GM21381 (cell line): ENCODE measurements at regions not wholly inside any gene's neighbourhood (a gene's known extent, or its start where the extent isn't known, plus 50 kb on each side); places are given as distances from the start of the nearest gene placed in this dataset.
"Not testable (repeated sequence)": the region's sequence is repeated elsewhere in the genome, so short reads cannot be mapped to it uniquely, and the experiment has no call there.

ENCODE experiments used
- ATAC-seq: cut with Tn5 transposase; IDR thresholded peaks from one replicate; pipeline ENCODE4 v1.9.1; 2021; ENCODE audit warnings: mild to moderate bottlenecking, moderate library complexity; ENCODE audit not compliant: unreplicated experiment

DNA sequence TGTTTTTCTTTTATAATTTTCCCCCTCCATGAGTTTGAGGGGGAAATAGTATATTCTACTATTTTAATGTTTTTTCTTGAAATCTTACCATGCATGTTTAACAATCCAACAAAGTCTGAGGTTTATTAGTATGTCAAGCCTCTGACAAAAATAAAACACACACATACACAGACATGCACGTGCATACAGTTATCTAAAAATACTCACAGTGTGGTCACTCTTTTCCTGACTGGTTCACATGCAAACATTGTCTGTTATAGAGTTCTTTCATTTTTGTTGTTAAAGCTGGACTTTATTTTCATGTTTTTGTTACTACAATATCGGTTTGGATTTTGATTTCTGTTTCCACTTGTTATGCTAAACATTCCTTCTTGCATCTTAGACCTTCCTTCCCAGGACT is 236.6 kb downstream of the MFSD1 start:
- ATAC-seq: no peak

DNA sequence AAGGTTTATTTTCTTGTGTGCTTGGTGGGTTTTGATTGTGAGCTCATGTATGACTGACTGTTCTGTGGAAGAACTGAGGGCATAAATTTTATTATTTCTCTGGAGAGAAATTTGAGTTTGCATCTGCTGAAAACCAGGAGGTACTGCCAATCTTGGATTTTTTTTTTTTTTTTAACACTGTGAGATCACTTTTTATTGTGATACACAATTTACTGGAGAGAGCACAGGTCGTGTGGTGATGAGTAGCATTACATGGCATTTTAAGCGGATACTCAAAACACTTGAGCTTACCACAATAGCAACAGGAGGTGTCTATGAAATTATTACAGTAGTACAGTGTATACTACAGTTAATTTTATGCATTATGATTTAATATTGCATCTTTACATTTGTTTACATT is 237.4 kb downstream of the MFSD1 start:
- ATAC-seq: no peak

DNA sequence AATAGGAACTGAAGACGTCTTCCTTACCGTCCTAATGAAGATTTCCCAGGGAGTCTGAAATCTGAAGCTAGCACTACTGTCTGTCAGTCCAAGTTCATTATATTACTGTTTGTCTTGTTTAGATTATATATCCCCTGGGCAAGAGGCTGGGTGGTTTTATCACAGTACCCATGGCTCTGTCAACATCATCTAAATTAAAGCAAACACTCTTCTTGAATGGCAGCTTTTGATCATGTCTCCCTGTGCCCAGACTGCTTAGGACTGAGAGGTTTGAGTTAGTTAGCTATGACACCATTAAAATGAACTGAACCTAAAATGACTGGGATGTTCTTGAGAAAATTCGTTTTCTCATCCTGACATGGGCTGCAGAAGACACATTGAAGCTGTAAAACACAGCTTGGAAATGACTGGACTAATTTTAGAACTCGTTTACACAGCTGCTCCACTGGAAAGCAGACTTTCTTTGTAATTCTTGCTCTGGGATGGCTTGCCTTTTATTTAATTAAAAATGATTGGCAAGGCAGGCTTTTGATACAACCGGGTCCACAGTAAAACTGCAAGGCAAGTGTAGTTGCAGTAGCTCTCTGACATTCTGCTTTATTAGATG is 243.5 kb downstream of the MFSD1 start:
- ATAC-seq: no peak

DNA sequence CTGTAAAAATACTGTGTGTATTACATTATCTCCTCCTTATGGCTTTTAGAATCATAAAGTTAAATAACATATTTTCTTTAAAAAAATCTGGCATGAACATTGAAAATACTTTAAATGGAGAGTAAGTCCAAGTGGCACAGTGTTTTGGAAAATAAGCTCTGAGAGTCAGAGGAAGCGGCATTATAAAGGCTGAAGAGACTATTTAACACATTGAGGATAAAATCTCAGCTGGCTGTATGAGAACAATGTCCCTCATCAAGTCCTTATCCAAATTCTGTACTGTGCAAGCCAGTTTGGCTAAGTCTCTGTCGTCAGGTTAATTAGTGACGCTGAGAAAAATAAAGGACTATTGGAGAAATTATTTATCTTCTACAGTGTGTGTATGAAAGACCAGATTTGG is 245.5 kb downstream of the MFSD1 start:
- ATAC-seq: no peak

DNA sequence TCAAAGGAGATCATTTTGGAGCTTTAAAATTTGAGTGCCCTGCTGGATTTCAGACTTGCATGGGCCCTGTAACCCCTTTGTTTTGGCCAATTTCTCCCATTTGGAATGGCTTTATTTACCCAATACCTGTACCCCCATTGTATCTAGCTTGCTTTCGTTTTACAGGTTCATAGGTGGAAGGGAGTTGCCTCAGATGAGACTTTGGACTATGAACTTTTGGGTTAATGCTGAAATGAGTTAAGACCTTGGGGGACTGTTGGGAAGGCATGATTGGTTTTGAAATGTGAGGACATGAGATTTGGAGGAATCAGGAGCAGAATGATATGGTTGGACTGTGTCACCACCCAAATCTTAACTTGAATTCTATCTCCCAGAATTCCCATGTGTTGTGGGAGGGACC is 250.6 kb downstream of the MFSD1 start:
- not testable (repeated sequence) for ATAC-seq

DNA sequence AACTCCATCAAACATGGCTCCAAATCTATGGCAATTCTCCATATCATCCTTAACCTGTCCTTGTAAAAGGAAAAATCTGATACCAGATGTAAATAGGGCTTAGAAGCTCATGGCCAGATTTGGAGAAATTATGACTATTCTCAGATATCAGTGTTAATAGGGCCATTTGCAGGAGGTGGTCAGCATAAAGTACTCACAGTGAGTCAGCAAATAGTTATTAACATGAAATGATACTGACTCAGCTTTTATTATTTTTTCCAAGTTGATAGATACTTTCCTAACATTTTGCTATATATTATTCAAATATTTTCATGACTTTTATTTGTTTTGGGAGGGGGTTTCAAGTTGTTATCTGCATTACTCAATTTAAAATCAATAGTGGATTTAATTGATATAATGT is 255.8 kb downstream of the MFSD1 start:
- ATAC-seq: no peak

DNA sequence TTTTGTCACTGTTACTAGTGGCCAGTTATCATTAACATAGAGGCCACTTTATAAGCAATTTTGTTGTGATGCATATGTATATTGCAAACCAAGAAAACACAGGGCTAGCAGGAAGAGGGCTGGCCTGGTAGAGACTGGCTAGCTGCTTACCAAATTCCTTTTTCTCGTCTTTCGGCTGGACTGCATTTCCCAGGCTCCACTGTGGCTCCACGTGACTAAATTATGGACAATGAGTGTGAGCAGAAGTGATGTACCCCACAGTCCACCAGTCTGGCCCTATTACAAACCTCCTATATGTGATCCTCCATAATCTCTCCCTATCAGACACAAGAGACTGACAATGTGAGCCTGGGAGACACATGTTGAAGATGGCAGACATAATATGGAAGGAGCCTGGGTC is 257.0 kb downstream of the MFSD1 start:
- ATAC-seq: no peak

DNA sequence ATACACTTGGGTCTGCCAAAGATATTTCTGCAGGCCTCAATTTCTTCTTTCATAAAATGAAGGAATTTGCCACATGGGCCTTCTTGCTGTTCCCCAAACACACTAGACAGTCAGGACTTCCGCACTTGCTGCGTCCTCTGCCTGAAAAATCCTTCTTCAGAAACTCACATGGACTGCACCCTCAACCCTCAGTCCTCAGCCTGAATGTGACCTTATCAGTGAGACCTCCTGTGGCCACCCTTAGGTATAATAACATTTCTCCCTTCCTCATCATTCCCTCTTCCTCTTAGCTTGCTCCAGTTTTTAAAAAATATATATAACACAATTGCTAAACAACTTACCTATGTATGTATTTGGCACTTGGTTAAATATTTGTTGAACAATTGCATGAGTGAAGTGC is 257.5 kb downstream of the MFSD1 start:
- ATAC-seq: no peak

DNA sequence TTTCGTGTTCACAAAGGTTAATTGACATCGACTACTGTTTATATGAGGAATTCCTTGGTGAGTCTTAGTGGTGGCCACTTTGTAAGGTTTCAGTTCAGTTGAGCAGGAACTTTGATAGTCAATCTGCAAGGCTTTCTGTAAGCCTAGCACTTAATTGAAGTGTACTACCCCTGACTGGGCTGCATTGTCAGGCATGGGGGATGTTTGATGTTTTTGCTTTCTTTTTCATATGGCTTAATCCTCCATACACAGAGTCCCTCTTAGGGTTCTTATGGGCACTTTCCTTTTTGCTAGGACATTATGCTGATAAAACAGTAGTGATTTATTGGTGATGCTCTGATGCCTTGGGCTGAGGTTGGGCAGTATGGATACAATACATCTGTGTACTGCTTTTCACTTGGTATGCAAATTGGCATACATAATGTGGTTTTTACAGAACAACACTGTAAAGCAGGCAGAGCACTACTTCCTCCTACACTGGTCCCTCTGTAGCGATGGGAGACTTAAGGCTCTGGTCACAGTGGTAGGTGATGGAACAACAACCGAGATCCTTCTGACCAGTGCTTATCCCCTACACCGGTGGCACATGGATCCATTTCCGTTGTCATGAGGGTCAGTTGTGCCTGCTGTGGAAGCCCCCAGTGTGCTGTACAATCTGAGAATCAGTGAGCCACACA is 261.0 kb downstream of the MFSD1 start:
- ATAC-seq: no peak

DNA sequence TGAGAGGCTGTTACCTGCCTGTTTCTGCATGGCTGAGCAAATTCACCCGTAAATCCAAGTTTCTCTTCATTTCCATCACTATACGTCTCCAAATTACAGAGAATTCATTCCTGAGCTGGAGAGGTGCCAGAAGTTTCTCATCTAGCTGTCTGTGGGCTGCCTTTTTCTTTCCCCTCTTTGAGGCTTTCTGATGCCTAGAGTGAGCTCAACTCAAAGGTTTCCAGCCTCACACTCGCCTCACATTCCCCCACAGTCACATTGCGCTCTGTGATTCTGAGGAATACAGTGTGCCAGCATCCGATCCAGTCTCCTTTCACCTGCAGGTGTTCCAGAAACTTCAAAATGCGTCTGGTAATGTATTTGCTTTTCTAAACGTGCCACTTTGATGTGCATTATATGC is 267.2 kb downstream of the MFSD1 start, which contains the start of gene IQCJ:
IQCJ (plus strand) TSS at position 229 of the 400 bp plus-strand sequence.
- ATAC-seq: no peak

DNA sequence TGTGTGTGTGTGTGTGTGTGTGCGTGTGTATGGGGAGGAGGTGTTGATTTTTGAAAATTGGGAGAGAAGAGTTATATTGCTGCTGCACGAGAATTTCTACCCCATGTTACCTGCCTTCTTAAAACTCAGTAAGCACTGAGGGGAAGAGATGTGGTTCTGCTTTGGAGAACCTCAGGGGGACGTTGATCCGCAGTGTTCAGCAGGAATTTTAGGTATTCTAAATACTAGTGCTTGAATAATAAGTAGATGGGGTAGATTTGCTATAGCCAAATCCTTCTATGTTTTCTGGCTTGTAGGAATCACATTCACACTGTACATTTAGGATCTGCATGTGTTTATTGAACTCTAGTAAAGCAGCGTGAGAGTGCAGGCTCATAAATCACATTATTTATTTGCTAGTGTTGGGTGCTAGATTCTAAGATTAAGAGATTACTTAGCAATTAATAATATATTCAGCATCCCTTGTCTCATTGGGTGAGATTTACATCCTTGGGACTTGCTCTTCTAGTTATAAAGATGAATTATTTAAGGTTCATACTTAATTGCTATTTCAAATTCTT is 268.1 kb downstream of the MFSD1 start:
- no peak for ATAC-seq

DNA sequence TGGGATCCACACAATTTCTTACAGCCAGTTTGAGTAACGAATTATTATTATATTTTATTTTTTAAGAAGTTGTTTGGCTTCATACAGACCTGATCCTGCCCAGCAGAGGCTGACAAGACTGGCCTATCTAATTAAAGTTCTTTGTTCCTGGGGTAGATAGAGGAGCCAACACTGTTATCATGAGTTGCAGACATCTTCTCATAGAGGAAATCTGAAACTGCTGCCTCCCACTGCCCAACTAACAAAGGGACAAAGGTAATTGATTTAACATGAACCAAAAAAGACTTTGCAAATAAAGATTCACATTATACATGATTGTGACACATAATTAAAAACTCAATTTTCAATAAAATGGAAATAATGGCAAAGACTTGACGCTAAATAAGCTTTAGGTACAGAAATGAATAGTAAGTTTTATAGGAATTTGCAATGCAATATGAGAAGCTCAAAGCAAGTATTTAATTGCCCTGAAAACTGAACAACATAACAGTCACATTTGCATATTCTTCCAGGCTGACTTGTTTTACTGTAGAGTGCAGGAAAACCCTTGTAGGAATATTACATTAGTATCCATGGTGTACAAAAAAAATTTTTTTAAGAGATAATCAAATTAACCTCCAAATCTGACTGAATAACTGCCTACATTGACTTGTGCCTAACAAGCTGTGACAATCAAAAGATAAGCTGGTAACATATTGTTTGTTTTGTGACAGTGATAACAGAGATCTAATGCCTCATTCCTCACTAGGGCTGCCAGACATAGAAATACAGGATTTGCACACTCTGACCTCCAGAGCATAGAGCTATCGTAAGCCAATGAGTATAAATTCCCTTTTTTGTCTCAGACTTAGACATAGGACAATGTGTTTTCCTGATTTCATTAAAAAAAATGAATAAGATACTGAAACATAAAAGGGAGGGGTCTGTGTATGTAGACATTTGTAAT is 273.2 kb downstream of the MFSD1 start:
- ATAC-seq: no peak

DNA sequence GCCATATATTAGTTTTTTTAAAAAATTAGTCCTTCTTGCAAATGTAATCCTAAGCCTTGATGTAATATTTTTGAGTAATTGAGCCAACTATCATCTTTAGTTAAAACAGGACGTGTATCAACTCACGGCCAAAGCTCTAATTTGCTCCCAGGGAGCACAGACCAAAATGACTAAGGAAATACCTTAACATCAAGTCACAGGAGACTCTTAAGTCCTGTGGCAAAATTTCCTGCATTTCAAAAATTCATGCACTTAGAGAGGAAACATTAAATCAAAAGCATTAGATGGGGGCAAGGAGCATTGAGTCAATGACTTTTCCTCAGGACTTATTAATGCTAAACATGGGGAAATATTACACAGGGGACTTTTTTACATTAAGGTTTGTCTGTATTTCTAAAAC is 276.0 kb downstream of the MFSD1 start:
- no peak for ATAC-seq

DNA sequence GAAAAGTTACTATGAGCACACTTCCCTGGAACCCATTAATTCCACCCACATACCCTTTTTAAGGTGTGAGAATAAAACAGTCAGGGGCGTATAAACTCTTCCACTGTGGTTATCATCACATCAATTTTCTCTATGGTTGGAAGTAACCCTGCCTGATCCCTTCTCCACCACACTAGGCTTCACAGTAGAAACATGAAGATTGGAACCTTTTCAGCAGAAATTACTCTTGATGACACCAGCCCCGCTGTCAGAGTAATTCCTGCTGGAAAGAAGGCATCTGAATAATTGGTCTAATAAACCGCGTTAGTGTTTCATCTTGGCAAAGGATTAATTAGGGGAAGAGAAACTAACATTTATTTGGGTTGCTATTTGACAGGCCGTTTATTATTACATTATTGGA is 278.4 kb downstream of the MFSD1 start:
- ATAC-seq: no peak

DNA sequence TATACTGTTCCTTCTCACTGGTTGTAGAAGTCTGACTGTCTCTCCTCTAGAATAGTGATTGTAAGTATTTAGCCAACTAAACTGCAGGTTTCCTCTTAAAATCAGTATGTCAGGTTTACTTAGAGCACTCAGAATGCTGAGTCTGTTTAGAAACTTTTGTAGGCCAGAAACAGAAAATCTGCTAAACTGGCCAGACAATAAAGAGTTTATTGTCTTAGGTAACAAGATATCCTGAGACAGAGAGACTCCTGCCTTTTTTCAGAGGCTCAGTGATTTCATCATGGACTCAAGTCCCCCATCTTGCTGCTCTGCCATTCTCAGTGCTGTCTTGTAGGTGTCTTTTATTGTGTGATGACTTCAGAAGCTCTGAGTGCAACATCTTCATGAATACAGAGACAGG is 279.0 kb downstream of the MFSD1 start:
- no peak for ATAC-seq

DNA sequence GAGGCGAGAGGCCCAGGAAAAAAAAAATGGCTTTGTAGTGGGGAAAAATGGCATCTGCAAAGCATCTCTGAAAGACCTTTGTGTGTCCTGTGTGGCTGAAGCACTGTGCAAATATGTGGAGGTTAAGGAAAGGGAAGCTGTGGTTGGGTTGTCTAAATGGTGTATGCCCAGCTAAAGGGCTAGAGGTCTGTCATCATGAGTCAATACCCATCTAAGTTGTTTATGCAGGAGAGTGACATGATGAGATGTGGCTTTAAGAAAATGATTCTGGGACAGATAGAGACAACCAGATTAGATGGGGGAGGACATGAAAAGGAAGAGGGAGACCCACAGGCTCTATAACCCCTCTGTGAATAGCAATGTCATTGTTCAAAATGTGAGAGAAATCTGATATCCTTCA is 280.7 kb downstream of the MFSD1 start:
- ATAC-seq: no peak

DNA sequence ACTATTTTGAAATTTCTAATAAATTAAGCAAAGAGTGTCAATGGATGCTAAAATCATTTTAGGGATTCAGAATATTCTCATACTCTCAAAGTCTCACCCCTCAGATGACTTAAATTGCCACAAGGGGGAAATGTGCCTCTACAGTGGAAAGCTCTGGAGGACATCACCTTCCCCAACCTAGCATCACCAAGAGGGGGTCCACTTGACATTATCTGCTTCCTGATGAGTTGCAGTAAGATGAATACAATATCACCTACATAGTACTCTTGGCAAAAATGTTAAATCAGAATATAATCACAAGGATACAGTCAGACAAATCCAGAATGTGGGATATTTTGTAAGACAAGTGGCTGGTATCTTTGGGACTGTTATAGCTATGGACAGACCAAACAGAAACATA is 290.1 kb downstream of the MFSD1 start:
- ATAC-seq: no peak

DNA sequence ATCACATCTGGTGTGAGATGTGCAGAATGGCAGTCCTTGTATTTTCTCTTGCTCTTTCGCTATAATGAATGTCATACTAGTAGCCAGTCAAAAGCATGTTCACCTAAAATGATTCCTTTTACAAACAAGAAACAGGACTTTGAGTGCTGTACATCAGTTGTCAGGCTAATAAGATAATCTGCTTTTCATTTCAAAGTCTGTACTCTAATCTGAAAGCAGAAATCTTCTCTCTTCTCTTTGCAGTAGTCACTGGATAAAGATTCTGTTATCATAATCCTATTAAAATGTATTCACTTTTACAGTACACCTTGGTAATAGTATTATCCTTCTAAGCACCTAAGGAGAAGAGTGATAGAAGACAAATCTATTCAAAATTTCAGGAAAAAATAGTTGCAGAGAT is 300.1 kb downstream of the MFSD1 start:
- no peak for ATAC-seq

DNA sequence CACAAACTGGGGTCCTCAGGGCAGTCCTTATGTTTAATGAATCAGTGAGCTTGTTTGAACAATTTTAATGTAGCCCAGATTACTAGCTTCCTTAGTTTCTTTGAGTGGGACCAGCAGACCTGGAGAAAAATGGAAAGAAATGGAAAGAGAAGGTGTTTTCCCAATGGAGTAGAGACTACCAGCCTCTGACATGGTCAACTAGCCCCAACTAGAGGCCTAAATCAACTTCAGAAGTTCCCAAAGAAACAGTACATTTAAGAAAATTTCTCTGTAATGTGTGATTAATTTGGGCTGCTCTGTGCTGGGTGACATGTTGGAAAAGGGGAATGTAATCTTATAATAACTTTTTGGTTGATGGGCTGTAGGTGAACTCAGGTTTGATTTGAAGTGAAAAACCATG is 310.9 kb downstream of the MFSD1 start:
- ATAC-seq: no peak

DNA sequence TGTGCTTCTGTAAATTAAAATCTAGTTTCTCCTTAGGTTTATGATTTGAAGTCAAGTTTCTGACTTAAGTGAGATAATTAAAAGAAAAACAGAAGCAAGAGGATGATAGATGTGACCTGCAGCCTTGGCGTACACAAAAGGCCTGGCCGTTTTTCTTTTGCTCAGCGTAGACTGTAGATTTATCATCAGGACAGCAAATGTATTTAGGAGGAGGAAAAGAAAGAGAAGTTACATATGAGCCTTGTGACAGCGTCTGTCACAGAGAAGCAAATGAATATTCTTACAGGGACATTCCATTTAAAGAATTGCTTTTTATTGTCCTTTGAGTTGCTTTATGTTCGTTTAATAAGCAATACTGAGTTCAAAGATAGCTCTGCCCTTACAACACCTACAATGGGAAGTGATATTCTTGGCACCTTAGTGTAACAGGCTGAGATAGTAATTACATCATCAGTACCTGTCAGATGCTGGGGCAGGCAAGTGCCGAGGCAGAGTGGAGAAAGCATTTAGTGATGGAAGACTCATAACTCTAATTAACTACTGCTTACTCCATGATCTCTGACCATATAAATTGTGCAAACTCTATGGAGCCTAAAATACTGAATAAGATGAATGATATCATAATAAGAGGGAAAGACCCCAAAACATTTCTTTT is 311.5 kb downstream of the MFSD1 start:
- no peak for ATAC-seq

DNA sequence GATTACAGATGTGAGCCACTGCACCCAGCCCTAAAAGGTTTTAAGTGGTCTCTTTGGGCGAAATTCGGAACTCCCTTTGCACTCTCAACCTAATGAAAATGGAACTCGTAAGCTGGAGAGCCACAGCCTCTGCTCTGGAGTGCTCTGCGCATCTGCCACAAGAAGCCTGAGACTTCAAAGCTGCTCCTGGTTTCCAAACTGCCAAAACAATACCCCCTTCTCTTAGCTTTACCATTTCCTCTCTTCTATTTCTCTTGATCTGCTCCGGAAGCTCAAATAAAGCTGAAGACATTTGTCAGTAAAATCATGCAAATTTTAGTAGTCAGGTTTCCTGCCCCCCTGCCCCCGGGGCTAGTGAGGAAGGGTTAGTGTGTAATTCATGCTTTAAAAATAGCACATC is 312.7 kb downstream of the MFSD1 start:
- ATAC-seq: no peak
